ENCODE measurements at regions not wholly inside any gene's neighbourhood (a gene's known extent, or its start where the extent isn't known, plus 50 kb on each side); places are given as distances from the start of the nearest gene placed in this dataset.

DNA sequence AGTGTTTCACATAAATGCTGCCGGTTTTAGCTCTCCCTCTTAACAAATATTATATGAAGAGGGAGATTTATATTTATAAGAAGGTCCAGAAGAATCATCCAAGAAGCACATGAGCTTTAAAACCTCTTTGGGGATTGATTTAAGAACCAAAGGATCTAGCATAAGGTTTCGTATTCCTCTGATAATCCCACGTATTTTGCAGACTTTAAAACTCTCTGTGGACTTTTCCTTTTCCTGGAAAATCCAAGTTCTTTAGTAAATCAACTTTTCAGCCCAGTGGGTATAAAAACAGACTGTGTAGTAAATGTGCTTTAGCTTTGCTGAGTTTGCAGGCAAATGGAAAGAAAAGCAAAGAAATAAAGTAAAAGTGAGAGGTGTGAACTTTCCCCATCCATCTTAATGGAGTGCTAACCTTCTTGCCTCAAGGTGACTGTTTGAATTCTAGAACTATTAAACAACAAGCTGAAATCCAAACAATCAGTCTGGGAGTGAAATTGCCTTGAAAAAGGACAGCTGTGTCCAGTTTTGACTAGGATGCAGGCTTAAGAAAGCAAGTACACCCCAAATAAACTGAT is 363.4 kb upstream of the SLC24A2 start:
- H4K20me1 ChIP-seq (replicated peaks; ENCODE audit: control insufficient read depth, extremely low read depth, insufficient read depth, low read length), result no peaks in the 10 kb centered on the region
- dilution Hi-C loops (cut with MboI; ENCODE audit: extremely low pct_ligation_motif_present, low sequenced_read_pairs), result no loop called here
- no peaks in the 10 kb centered on the region for H3K4me1 ChIP-seq (ENCODE audit: control insufficient read depth, extremely low read depth, insufficient read depth, low read length)
- POLR2A ChIA-PET, result no interaction called here
- FAIRE-seq (no peak), DNase-seq (ENCODE audit: low read depth, low spot score) (no peak)
- H3K9ac ChIP-seq (replicated peaks; ENCODE audit: extremely low read depth, insufficient read depth, low read length), result no peak overlapping the region
- no TSS peak for BruUV-seq (replicated peaks)
- TF ChIP-seq FOS (IDR thresholded peaks at IDR 0.05; ENCODE audit: borderline replicate concordance, insufficient read depth, low read length) (no peak), JUN (IDR thresholded peaks at IDR 0.05; ENCODE audit: borderline replicate concordance, insufficient read depth, insufficient read length, low read depth) (no peak), GATA2 (IDR thresholded peaks at IDR 0.05; ENCODE audit: insufficient read depth, insufficient read length, low read depth, low read length) (no peak), MYC (IDR thresholded peaks at IDR 0.05; ENCODE audit: low read depth, low read length) (no peak), POLR2A (IDR thresholded peaks at IDR 0.05; ENCODE audit: low read depth, low read length) (no peak)
- TF ChIP-seq, protein P1, sequence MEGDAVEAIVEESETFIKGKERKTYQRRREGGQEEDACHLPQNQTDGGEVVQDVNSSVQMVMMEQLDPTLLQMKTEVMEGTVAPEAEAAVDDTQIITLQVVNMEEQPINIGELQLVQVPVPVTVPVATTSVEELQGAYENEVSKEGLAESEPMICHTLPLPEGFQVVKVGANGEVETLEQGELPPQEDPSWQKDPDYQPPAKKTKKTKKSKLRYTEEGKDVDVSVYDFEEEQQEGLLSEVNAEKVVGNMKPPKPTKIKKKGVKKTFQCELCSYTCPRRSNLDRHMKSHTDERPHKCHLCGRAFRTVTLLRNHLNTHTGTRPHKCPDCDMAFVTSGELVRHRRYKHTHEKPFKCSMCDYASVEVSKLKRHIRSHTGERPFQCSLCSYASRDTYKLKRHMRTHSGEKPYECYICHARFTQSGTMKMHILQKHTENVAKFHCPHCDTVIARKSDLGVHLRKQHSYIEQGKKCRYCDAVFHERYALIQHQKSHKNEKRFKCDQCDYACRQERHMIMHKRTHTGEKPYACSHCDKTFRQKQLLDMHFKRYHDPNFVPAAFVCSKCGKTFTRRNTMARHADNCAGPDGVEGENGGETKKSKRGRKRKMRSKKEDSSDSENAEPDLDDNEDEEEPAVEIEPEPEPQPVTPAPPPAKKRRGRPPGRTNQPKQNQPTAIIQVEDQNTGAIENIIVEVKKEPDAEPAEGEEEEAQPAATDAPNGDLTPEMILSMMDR (IDR thresholded peaks at IDR 0.05; ENCODE audit: extremely low read depth in 1 of 2, insufficient read depth in 1 of 2, low read depth in 1 of 2, low read length in 2 of 2), result no peak
- TF ChIP-seq, protein P2, sequence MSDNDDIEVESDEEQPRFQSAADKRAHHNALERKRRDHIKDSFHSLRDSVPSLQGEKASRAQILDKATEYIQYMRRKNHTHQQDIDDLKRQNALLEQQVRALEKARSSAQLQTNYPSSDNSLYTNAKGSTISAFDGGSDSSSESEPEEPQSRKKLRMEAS (IDR thresholded peaks at IDR 0.05; ENCODE audit: insufficient read depth, insufficient read length), result no peak
- H3K27me3 ChIP-seq (ENCODE audit: control insufficient read depth in 2 of 2, insufficient read depth in 2 of 2, low read length in 2 of 2), result no peaks in the 10 kb centered on the region
- no peaks in the 10 kb centered on the region for H3K79me2 ChIP-seq (ENCODE audit: control insufficient read depth, insufficient read depth, low read length)
- no peak overlapping the region for H3K4me2 ChIP-seq (ENCODE audit: insufficient read depth, low read length)
- H2AFZ ChIP-seq (ENCODE audit: low read depth, low read length), result no peak overlapping the region
- no peak overlapping the region for H3K27ac ChIP-seq (ENCODE audit: insufficient read depth, low read depth, low read length)
- no peaks in the 10 kb centered on the region for H3K36me3 ChIP-seq (ENCODE audit: control insufficient read depth in 2 of 2, extremely low read depth in 1 of 2, insufficient read depth in 2 of 2, low read length in 2 of 2)
- no peaks in the 10 kb centered on the region for H3K9me3 ChIP-seq (replicated peaks; ENCODE audit: control insufficient read depth, insufficient read depth, low read length)
- H3K9me1 ChIP-seq (replicated peaks; ENCODE audit: control insufficient read depth, extremely low read depth, insufficient read depth, low read length), result no peaks in the 10 kb centered on the region
- intact Hi-C loops (cut with micrococcal nuclease), result no loop called here
- CTCF ChIA-PET, result no interaction called here
- no peak overlapping the region for H3K4me3 ChIP-seq (replicated peaks in 1 of 3; ENCODE audit: insufficient read depth in 1 of 3, low read depth in 1 of 3, low read length in 3 of 3)

Measured in endothelial cell of umbilical vein (primary cell).